Vagina (tissue), 2 donors: ENCODE measurements at regions not wholly inside any gene's neighbourhood (a gene's known extent, or its start where the extent isn't known, plus 50 kb on each side); places are given as distances from the start of the nearest gene placed in this dataset.

Source experiments
- POLR2A ChIP-seq, 2 donors: fragments of 450-650 bp; IDR thresholded peaks; one replicate each; pipeline ENCODE4 v1.6.1; 2017; ENCODE audit warnings: antibody characterized with exemption in 2 of 2, mild to moderate bottlenecking in 2 of 2, moderate library complexity in 2 of 2
- TF ChIP-seq, protein P1 (sequence below), 3 experiments: fragments of 450-650 bp in 2 of 3; fragments of 200-600 bp in 1 of 3; sonication (generic) in 1 of 3; IDR thresholded peaks; one replicate each; pipeline ENCODE4 v1.5.1; 2017 to 2019; ENCODE audit warnings: antibody characterized with exemption in 3 of 3, mild to moderate bottlenecking in 2 of 3, moderate library complexity in 2 of 3

DNA sequence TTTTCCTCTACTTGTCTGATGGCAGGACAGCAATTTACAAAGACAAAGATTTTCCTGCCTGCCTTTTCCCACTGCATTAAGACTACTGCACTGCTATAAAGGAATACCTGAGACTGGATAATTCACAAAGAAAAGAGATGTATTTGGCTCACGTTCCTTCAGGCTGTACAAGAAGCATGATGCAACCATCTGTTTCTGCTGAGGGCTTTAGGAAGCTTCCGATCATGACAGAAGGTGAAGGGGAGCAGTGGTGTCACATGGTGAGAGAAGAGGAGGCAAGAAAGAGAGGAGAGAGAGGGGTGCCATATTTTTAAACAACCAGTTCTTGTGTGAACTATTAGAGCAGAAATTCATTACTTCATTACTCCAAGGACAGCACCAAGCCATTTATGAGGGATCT, 617.1 kb upstream of the HTR2C start:
- TF ChIP-seq, protein P1, sequence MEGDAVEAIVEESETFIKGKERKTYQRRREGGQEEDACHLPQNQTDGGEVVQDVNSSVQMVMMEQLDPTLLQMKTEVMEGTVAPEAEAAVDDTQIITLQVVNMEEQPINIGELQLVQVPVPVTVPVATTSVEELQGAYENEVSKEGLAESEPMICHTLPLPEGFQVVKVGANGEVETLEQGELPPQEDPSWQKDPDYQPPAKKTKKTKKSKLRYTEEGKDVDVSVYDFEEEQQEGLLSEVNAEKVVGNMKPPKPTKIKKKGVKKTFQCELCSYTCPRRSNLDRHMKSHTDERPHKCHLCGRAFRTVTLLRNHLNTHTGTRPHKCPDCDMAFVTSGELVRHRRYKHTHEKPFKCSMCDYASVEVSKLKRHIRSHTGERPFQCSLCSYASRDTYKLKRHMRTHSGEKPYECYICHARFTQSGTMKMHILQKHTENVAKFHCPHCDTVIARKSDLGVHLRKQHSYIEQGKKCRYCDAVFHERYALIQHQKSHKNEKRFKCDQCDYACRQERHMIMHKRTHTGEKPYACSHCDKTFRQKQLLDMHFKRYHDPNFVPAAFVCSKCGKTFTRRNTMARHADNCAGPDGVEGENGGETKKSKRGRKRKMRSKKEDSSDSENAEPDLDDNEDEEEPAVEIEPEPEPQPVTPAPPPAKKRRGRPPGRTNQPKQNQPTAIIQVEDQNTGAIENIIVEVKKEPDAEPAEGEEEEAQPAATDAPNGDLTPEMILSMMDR (IDR thresholded peaks at IDR 0.05), result no peak
- no peak for TF ChIP-seq POLR2A (IDR thresholded peaks at IDR 0.05)
